Fibroblast of skin of left biceps (primary cell): ENCODE measurements at regions not wholly inside any gene's neighbourhood (a gene's known extent, or its start where the extent isn't known, plus 50 kb on each side); places are given as distances from the start of the nearest gene placed in this dataset.
"Not testable (repeated sequence)": the region's sequence is repeated elsewhere in the genome, so short reads cannot be mapped to it uniquely, and the experiment has no call there.

ENCODE experiments used
- DNase-seq, 2 experiments: peaks; one replicate each; pipeline ENCODE4 v3.0.0-alpha.2; 2013; ENCODE audit warnings: low read depth in 2 of 2

- no peak for DNase-seq
Observed at GRCh38 chr7:69076566-69076965, 521.7 kb upstream of the AUTS2 start.

- DNase-seq = peak; percentile 8 to 10
Observed at GRCh38 chr7:69078997-69079769, 519.1 kb upstream of the AUTS2 start.

GRCh38 chr7:69087281-69087680 lies 511.0 kb upstream of the AUTS2 start:
- DNase-seq = not testable (repeated sequence)

- no peak for DNase-seq
Observed at GRCh38 chr7:69088185-69088584, 510.1 kb upstream of the AUTS2 start.

GRCh38 chr7:69090936-69091335 lies 507.3 kb upstream of the AUTS2 start:
- DNase-seq = no peak

- no peak for DNase-seq
Observed at GRCh38 chr7:69091521-69091920, 506.8 kb upstream of the AUTS2 start.

GRCh38 chr7:69095127-69095526 lies 503.1 kb upstream of the AUTS2 start:
- DNase-seq = no peak

GRCh38 chr7:69095649-69096048 lies 502.6 kb upstream of the AUTS2 start:
- DNase-seq = no peak

- DNase-seq = no peak
Observed at GRCh38 chr7:69104023-69104422, 494.3 kb upstream of the AUTS2 start.

GRCh38 chr7:69105092-69105491 lies 493.2 kb upstream of the AUTS2 start:
- DNase-seq = no peak

- DNase-seq = no peak
Observed at GRCh38 chr7:69105981-69106380, 492.3 kb upstream of the AUTS2 start.

GRCh38 chr7:69106449-69106848 lies 491.8 kb upstream of the AUTS2 start:
- not testable (repeated sequence) for DNase-seq

GRCh38 chr7:69106946-69107345 lies 491.3 kb upstream of the AUTS2 start:
- not testable (repeated sequence) for DNase-seq

- DNase-seq = no peak
Observed at GRCh38 chr7:69108097-69108496, 490.2 kb upstream of the AUTS2 start.

- DNase-seq = no peak
Observed at GRCh38 chr7:69109246-69109645, 489.0 kb upstream of the AUTS2 start.

- no peak for DNase-seq
Observed at GRCh38 chr7:69109879-69110278, 488.4 kb upstream of the AUTS2 start.

GRCh38 chr7:69110450-69111050 lies 487.7 kb upstream of the AUTS2 start:
- DNase-seq = no peak

GRCh38 chr7:69114374-69114773 lies 483.9 kb upstream of the AUTS2 start:
- DNase-seq = no peak

GRCh38 chr7:69115788-69116187 lies 482.5 kb upstream of the AUTS2 start:
- DNase-seq = no peak

- DNase-seq = not testable (repeated sequence)
Observed at GRCh38 chr7:69116196-69116595, 482.1 kb upstream of the AUTS2 start.

- no peak for DNase-seq
Observed at GRCh38 chr7:69122953-69123352, 475.3 kb upstream of the AUTS2 start.

- DNase-seq = no peak
Observed at GRCh38 chr7:69126896-69127479, 471.3 kb upstream of the AUTS2 start.

- DNase-seq = no peak
Observed at GRCh38 chr7:69129524-69129923, 468.8 kb upstream of the AUTS2 start.
